HG03066 (cell line): ENCODE measurements at regions not wholly inside any gene's neighbourhood (a gene's known extent, or its start where the extent isn't known, plus 50 kb on each side); places are given as distances from the start of the nearest gene placed in this dataset.
"Not testable (repeated sequence)": the region's sequence is repeated elsewhere in the genome, so short reads cannot be mapped to it uniquely, and the experiment has no call there.

Source experiments
- ATAC-seq: cut with Tn5 transposase; IDR thresholded peaks from one replicate; pipeline ENCODE4 v1.9.1; 2021; ENCODE audit warnings: low read depth; ENCODE audit not compliant: unreplicated experiment

GRCh38 chr3:110900576-110900975 is 171.0 kb upstream of the NECTIN3 start:
- ATAC-seq, result no peak

DNA sequence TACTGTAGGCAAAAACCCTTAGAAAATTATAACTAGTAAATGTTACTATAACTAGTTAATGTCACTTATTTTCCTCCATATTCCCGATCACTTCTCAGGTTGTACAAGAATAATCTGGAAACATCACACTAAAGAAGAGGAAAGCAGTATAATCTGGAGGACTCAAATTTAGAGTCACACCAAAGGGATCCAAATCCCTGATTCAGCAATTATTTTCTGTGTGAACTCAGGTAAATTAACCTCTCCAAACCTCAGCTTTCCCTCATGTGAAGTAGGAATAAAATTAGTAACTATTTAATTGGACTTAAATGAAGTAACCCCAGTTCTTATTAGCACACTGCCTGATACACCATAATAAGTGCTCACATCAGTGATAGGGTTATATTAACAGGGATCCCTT is 170.1 kb upstream of the NECTIN3 start:
- no peak for ATAC-seq

DNA sequence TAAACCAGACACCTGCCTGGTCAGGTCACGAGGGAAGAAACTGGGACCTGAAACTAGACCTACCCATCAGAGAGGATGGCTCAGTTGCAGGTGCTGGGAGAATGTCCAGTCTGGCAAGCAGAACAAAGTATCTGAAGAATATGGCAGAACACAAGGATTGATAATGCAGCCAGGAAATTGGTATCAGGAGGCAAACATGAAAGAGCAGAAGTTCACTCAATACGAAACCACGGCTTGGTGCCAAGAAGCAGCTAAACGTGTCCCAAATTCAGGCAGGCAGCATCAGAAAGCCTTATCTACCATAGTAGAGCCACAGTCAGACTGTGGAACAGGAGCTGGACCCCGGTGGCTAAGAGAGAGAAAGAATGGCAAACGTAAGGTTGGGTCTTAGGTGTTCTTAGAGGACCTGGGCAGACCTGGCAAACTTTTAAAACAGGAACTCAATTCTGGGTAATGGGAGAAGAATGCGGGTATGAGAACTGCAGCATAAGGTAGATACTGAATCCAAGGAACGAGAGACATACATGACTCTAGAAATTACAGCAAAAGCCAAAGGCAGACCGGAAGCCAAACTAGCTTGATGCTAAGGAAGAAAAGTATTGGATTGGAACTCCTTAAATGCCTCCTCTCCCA is 169.0 kb upstream of the NECTIN3 start:
- no peak for ATAC-seq

DNA sequence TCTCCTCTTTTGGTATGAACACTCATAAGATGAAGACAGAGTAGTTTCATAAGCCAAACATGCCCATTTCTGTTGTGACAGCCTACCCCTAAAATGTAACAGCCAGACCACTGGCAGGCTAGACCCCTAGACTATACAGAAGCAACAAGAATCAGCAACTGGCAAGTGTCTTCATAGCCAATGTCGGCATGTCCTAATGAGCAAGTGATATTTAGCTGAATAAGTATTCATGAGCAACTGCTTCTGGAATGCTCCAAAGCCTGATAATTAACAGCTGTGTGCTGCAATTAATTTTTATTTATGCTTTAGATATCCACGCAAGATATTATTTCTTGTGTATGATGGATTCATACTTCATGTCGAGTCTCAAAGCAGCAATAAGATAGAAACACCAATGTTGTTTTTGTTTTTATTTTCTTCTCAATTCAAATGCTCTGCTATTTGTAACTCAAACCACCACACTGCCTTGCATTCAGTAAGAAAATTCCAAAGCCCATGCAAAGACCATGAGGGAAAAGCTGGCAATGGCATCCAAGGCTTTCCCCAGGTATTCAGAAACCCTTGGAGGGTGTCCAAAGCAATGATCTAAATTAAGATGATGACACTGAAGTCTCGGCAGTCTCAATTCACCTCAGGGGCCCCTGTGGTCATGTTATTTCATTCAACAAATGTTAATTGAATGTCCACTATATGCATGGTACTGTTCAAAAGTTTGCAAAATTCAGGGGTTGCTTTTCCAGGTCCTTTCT is 167.7 kb upstream of the NECTIN3 start:
- ATAC-seq, result no peak

GRCh38 chr3:110904520-110904890 is 167.1 kb upstream of the NECTIN3 start:
- ATAC-seq, result no peak

DNA sequence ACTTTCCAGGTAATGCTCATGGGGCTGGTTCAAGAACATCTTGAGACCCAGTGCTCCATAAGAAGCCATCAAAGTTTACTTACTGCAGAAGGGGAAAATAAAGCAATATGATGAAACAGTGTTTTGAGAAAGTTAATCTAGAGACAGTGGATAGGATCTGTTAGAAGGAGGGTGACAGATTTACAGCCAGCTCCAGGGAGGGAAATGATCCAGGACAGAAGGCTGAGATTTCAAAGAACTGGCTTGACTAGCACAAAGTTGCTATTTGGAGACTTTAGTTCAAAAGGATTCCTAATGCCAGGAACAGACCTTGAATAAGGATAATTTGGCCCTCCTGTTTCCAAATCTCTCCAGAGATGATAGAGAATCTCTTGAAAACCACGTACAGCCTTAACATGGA is 166.5 kb upstream of the NECTIN3 start:
- no peak for ATAC-seq

GRCh38 chr3:110909839-110910238 is 161.8 kb upstream of the NECTIN3 start:
- no peak for ATAC-seq

DNA sequence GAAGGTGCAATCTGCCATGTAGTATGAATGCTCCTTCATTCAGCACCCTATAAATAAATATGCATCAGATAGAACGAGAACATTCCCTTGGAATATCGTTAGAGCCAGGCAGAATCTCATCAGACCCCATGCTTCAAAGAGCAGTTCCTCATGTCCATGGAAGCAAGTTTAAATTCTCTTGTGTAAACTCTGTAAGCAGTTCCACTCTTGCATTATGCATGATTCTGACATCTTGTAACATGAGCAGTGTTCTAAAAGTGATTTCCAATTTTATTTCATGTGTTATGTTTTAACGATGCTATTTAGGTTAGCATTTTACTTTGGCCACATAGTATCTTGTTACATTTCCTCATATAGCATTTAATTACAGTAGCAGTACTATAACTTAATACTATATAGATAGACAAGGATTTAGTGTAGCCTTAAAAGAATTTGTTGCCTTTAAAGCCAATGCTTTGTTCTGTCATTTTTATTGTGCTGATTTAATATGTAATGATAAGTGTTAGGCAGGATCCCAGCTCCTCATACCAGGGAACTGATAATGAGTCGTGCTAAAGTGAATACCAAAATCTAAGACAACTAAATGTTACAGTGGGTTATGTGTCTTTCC is 161.2 kb upstream of the NECTIN3 start:
- no peak for ATAC-seq

GRCh38 chr3:110918963-110919362 is 152.7 kb upstream of the NECTIN3 start:
- ATAC-seq, result no peak

GRCh38 chr3:110925798-110926197 is 145.8 kb upstream of the NECTIN3 start:
- ATAC-seq, result no peak

- no peak for ATAC-seq
Observed at GRCh38 chr3:110928016-110928662, 143.5 kb upstream of the NECTIN3 start.

- ATAC-seq, result no peak
Observed at GRCh38 chr3:110929816-110930215, 141.8 kb upstream of the NECTIN3 start.

DNA sequence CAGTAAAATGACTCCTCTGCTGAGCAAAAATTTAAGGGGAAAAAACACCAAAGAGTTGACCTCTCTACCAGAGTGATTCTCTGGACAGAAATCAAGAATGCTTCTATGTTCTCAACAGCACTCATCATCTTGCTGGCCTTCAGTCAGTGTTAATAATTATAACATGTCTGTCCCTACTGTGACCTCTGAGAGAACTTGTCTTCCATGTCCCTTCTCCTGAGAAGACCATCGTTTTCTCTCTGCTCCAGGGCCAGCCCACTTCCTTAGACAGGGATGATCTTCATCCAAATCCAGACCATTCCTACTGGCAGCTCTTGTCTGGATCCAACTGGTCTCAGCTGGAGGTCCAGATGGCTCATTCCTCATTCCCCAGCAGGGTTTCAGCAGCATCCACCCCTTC is 139.0 kb upstream of the NECTIN3 start:
- ATAC-seq, result no peak

- ATAC-seq, result no peak
Observed at GRCh38 chr3:110933821-110934426, 137.7 kb upstream of the NECTIN3 start.

DNA sequence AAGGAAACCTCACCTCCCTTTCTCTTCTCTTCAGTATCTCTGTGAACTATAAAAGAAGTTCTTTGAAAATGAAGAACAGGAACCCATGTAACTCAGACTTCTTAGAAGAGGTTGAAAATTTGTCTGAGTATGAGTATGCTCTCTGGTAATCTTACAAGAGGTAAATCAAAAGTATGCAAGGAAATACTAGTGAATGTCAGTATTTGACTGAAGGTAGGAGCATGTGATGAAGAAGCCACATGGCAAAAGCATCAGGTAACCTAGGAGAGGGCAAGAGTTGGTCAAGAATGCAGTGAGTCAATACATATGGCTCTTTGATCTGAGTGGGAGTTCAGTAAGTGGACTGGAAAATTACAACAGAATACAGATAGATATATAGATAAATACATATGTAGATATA is 133.0 kb upstream of the NECTIN3 start:
- ATAC-seq, result no peak

- no peak for ATAC-seq
Observed at GRCh38 chr3:110940055-110940454, 131.6 kb upstream of the NECTIN3 start.

GRCh38 chr3:110944782-110945181 is 126.8 kb upstream of the NECTIN3 start:
- no peak for ATAC-seq

DNA sequence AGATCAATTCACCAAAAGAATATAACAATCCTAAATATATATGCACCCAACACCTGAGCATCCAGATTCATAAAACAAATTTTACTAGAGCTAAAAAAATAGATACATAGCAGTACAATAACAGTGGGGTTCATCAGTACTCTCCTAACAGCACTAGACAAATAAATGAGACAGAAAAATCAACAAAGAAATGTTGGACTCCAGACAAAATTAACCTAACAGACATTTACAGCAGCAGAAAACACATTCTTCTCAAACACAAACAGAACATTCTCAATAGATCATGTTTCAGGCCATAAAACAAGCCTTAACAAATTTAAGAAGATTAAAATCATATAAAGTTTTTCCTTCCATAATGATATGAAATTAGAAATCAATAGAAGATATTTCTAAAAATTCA is 124.8 kb upstream of the NECTIN3 start:
- no peak for ATAC-seq

DNA sequence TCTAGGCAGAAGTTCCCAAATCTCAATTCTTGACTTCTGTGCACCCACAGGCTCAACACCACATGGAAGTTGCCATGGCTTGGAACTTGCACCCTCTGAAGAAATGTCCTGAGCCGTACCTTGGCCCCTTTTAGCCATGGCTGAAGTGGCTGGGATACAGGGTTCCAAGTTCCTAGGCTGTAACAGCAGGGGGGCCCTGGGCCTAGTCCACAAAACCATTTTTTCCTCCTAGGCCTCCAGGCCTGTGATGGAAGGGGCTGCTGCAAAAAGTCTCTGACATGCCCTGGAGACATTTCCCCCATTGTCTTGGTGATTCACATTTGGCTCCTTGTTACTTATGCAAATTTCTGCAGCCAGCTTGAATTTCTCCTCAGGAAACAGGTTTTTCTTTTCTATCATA is 122.4 kb upstream of the NECTIN3 start:
- not testable (repeated sequence) for ATAC-seq

GRCh38 chr3:110955301-110955880 is 116.2 kb upstream of the NECTIN3 start:
- ATAC-seq, result no peak

- ATAC-seq, result no peak
Observed at GRCh38 chr3:110956081-110956480, 115.5 kb upstream of the NECTIN3 start.
